ENCODE measurements at regions not wholly inside any gene's neighbourhood (a gene's known extent, or its start where the extent isn't known, plus 50 kb on each side); places are given as distances from the start of the nearest gene placed in this dataset.

GRCh38 chr18:33898427-33898826, 320.4 kb downstream of the ASXL3 start:
- H3K36me3 ChIP-seq (ENCODE audit: insufficient read depth, low read length), result no peaks in the 10 kb centered on the region
- no peak for FAIRE-seq

GRCh38 chr18:33878213-33878612, 300.2 kb downstream of the ASXL3 start:
- Histone ChIP-seq H4K20me1 (ENCODE audit: insufficient read depth, low read length) (no peaks in the 10 kb centered on the region), H3K4me1 (ENCODE audit: insufficient read depth, low read length) (no peaks in the 10 kb centered on the region), H3K36me3 (ENCODE audit: insufficient read depth, low read length) (no peaks in the 10 kb centered on the region), H3K4me2 (ENCODE audit: low read length) (no peak overlapping the region), H3K79me2 (ENCODE audit: insufficient read depth, low read length) (no peaks in the 10 kb centered on the region), H3K9me3 (ENCODE audit: insufficient read depth, low read depth, low read length) (no peaks in the 10 kb centered on the region), H3K27ac (ENCODE audit: low read depth, low read length) (no peak overlapping the region), H3K27me3 (ENCODE audit: insufficient read depth, low read length) (no peaks in the 10 kb centered on the region), H3K4me3 (ENCODE audit: insufficient read depth, low read depth, low read length) (no peak overlapping the region), H2AFZ (ENCODE audit: low read depth, low read length) (no peak overlapping the region), H3K9ac (ENCODE audit: low read length) (no peak overlapping the region)
- no peak for DNase-seq (ENCODE audit: low read depth)
- Mint-ChIP-seq H3K36me3 (ENCODE audit: low read depth, unreplicated experiment) (no peaks in the 10 kb centered on the region), H3K27me3 (ENCODE audit: low read depth, unreplicated experiment) (no peaks in the 10 kb centered on the region), H3K4me1 (ENCODE audit: low read depth, unreplicated experiment) (no peaks in the 10 kb centered on the region), H3K27ac (ENCODE audit: unreplicated experiment) (no peak overlapping the region), H3K9me3 (ENCODE audit: unreplicated experiment) (no peaks in the 10 kb centered on the region), H3K4me3 (ENCODE audit: unreplicated experiment) (no peak overlapping the region)
- FAIRE-seq, result no peak
- TF ChIP-seq CTCF (IDR thresholded peaks at IDR 0.05; ENCODE audit: insufficient read depth, low read depth, low read length) (no peak), EZH2 (IDR thresholded peaks at IDR 0.05; ENCODE audit: insufficient read depth, low read length) (no peak)

More at GRCh38 chr18:33898427-33898826, 320.4 kb downstream of the ASXL3 start:
- Histone ChIP-seq H3K9me3 (ENCODE audit: insufficient read depth, low read depth, low read length) (peaks cover 3% of the 10 kb centered on the region), H3K79me2 (ENCODE audit: insufficient read depth, low read length) (no peaks in the 10 kb centered on the region), H3K27me3 (ENCODE audit: insufficient read depth, low read length) (no peaks in the 10 kb centered on the region), H3K4me1 (ENCODE audit: insufficient read depth, low read length) (no peaks in the 10 kb centered on the region), H2AFZ (ENCODE audit: low read depth, low read length) (no peak overlapping the region), H3K4me2 (ENCODE audit: low read length) (no peak overlapping the region), H3K27ac (ENCODE audit: low read depth, low read length) (no peak overlapping the region), H4K20me1 (ENCODE audit: insufficient read depth, low read length) (no peaks in the 10 kb centered on the region), H3K4me3 (ENCODE audit: insufficient read depth, low read depth, low read length) (no peak overlapping the region), H3K9ac (ENCODE audit: low read length) (no peak overlapping the region)
- Mint-ChIP-seq H3K4me1 (ENCODE audit: low read depth, unreplicated experiment) (no peaks in the 10 kb centered on the region), H3K4me3 (ENCODE audit: unreplicated experiment) (no peak overlapping the region), H3K36me3 (ENCODE audit: low read depth, unreplicated experiment) (no peaks in the 10 kb centered on the region), H3K27ac (ENCODE audit: unreplicated experiment) (no peak overlapping the region), H3K9me3 (ENCODE audit: unreplicated experiment) (peaks cover 7% of the 10 kb centered on the region), H3K27me3 (ENCODE audit: low read depth, unreplicated experiment) (no peaks in the 10 kb centered on the region)
- no peak for DNase-seq (ENCODE audit: low read depth)
- TF ChIP-seq EZH2 (IDR thresholded peaks at IDR 0.05; ENCODE audit: insufficient read depth, low read length), result no peak
- no peak for TF ChIP-seq CTCF (IDR thresholded peaks at IDR 0.05; ENCODE audit: insufficient read depth, low read depth, low read length)

- Mint-ChIP-seq H3K9me3 (ENCODE audit: unreplicated experiment) (no peaks in the 10 kb centered on the region), H3K4me3 (ENCODE audit: unreplicated experiment) (no peak overlapping the region), H3K4me1 (ENCODE audit: low read depth, unreplicated experiment) (peaks cover 13% of the 10 kb centered on the region), H3K36me3 (ENCODE audit: low read depth, unreplicated experiment) (no peaks in the 10 kb centered on the region), H3K27me3 (ENCODE audit: low read depth, unreplicated experiment) (no peaks in the 10 kb centered on the region), H3K27ac (ENCODE audit: unreplicated experiment) (no peak overlapping the region)
- no peaks in the 10 kb centered on the region for H3K4me1 ChIP-seq (ENCODE audit: insufficient read depth, low read length)
- no peak overlapping the region for H3K4me2 ChIP-seq (ENCODE audit: low read length)
- H3K4me3 ChIP-seq (ENCODE audit: insufficient read depth, low read depth, low read length), result no peak overlapping the region
- H3K36me3 ChIP-seq (ENCODE audit: insufficient read depth, low read length), result no peaks in the 10 kb centered on the region
- TF ChIP-seq EZH2 (IDR thresholded peaks at IDR 0.05; ENCODE audit: insufficient read depth, low read length) (no peak), CTCF (IDR thresholded peaks at IDR 0.05; ENCODE audit: insufficient read depth, low read depth, low read length) (no peak)
- DNase-seq (ENCODE audit: low read depth), result no peak
- no peak for FAIRE-seq
- H3K27me3 ChIP-seq (ENCODE audit: insufficient read depth, low read length), result no peaks in the 10 kb centered on the region
- H3K9ac ChIP-seq (ENCODE audit: low read length), result no peak overlapping the region
- H3K79me2 ChIP-seq (ENCODE audit: insufficient read depth, low read length), result no peaks in the 10 kb centered on the region
- no peaks in the 10 kb centered on the region for H3K9me3 ChIP-seq (ENCODE audit: insufficient read depth, low read depth, low read length)
- no peak overlapping the region for H2AFZ ChIP-seq (ENCODE audit: low read depth, low read length)
- H4K20me1 ChIP-seq (ENCODE audit: insufficient read depth, low read length), result no peaks in the 10 kb centered on the region
- H3K27ac ChIP-seq (ENCODE audit: low read depth, low read length), result no peak overlapping the region
Observed at GRCh38 chr18:33875029-33875565, 297.1 kb downstream of the ASXL3 start.

Measured in astrocyte (in vitro differentiated cells and primary cell).